Stimulated activated naive CD8-positive, alpha-beta T cell treated with anti-CD3 and anti-CD28 coated beads, Interleukin-15, Interleukin-2, amounts not matched to agents 100 ng/mL and 50 ng/mL, for 24 hours (primary cell): ENCODE measurements at regions not wholly inside any gene's neighbourhood (a gene's known extent, or its start where the extent isn't known, plus 50 kb on each side); places are given as distances from the start of the nearest gene placed in this dataset.
"Not testable (repeated sequence)": the region's sequence is repeated elsewhere in the genome, so short reads cannot be mapped to it uniquely, and the experiment has no call there.

Source experiments
- H3K27ac Mint-ChIP-seq: one replicate; pipeline ENCODE4 v1.8.0; 2021; ENCODE audit warnings: mild to moderate bottlenecking, mixed read lengths
- H3K27me3 Mint-ChIP-seq: one replicate; pipeline ENCODE4 v1.8.0; 2021; ENCODE audit warnings: mixed read lengths
- H3K36me3 Mint-ChIP-seq: one replicate; pipeline ENCODE4 v1.8.0; 2021; ENCODE audit warnings: low read depth, mixed read lengths
- H3K4me1 Mint-ChIP-seq: one replicate; pipeline ENCODE4 v1.8.0; 2021; ENCODE audit warnings: low read depth, mixed read lengths
- H3K4me3 Mint-ChIP-seq: one replicate; pipeline ENCODE4 v1.8.0; 2021; ENCODE audit warnings: mild to moderate bottlenecking, mixed read lengths
- H3K9me3 Mint-ChIP-seq: one replicate; pipeline ENCODE4 v1.8.0; 2021; ENCODE audit warnings: mixed read lengths

GRCh38 chr2:236454076-236454475 is 115.5 kb upstream of the ACKR3 start:
- Mint-ChIP-seq H3K4me1 (peaks cover 2% of the 10 kb centered on the region), H3K4me3 (no peak overlapping the region), H3K27me3 (peaks cover 3% of the 10 kb centered on the region), H3K36me3 (peaks cover 5% of the 10 kb centered on the region), H3K9me3 (peaks cover 8% of the 10 kb centered on the region), H3K27ac (no peak overlapping the region)

- H3K4me3 Mint-ChIP-seq = no peak overlapping the region
- no peaks in the 10 kb centered on the region for H3K4me1 Mint-ChIP-seq
- peaks cover 3% of the 10 kb centered on the region for H3K27me3 Mint-ChIP-seq
- H3K36me3 Mint-ChIP-seq = peaks cover 5% of the 10 kb centered on the region
- peaks cover 8% of the 10 kb centered on the region for H3K9me3 Mint-ChIP-seq
- no peak overlapping the region for H3K27ac Mint-ChIP-seq
Observed at GRCh38 chr2:236459393-236459792, 110.2 kb upstream of the ACKR3 start.

GRCh38 chr2:236464140-236464539 is 105.5 kb upstream of the ACKR3 start:
- Mint-ChIP-seq H3K27me3 (peaks cover 3% of the 10 kb centered on the region), H3K36me3 (peaks cover 4% of the 10 kb centered on the region), H3K4me1 (no peaks in the 10 kb centered on the region), H3K27ac (no peak overlapping the region), H3K9me3 (peaks cover 19% of the 10 kb centered on the region), H3K4me3 (no peak overlapping the region)

GRCh38 chr2:236472720-236473495 is 96.7 kb upstream of the ACKR3 start:
- Mint-ChIP-seq H3K27me3 (peaks cover 7% of the 10 kb centered on the region), H3K36me3 (no peaks in the 10 kb centered on the region), H3K4me1 (no peaks in the 10 kb centered on the region), H3K4me3 (no peak overlapping the region), H3K27ac (no peak overlapping the region), H3K9me3 (peaks cover 8% of the 10 kb centered on the region)

- H3K27me3 Mint-ChIP-seq = peaks cover 9% of the 10 kb centered on the region
- no peaks in the 10 kb centered on the region for H3K4me1 Mint-ChIP-seq
- H3K4me3 Mint-ChIP-seq = no peak overlapping the region
- peaks cover 8% of the 10 kb centered on the region for H3K9me3 Mint-ChIP-seq
- no peaks in the 10 kb centered on the region for H3K36me3 Mint-ChIP-seq
- no peak overlapping the region for H3K27ac Mint-ChIP-seq
Observed at GRCh38 chr2:236473691-236474090, 95.9 kb upstream of the ACKR3 start.

- no peak overlapping the region for H3K27ac Mint-ChIP-seq
- H3K27me3 Mint-ChIP-seq = peaks cover 12% of the 10 kb centered on the region
- no peak overlapping the region for H3K4me3 Mint-ChIP-seq
- H3K4me1 Mint-ChIP-seq = no peaks in the 10 kb centered on the region
- H3K9me3 Mint-ChIP-seq = peaks cover 23% of the 10 kb centered on the region
- peaks cover 11% of the 10 kb centered on the region for H3K36me3 Mint-ChIP-seq
Observed at GRCh38 chr2:236479814-236480213, 89.8 kb upstream of the ACKR3 start.

GRCh38 chr2:236483102-236483501 is 86.5 kb upstream of the ACKR3 start:
- peaks cover 10% of the 10 kb centered on the region for H3K27me3 Mint-ChIP-seq
- H3K4me1 Mint-ChIP-seq = no peaks in the 10 kb centered on the region
- no peak overlapping the region for H3K27ac Mint-ChIP-seq
- peaks cover 11% of the 10 kb centered on the region for H3K36me3 Mint-ChIP-seq
- peaks cover 15% of the 10 kb centered on the region for H3K9me3 Mint-ChIP-seq
- no peak overlapping the region for H3K4me3 Mint-ChIP-seq

GRCh38 chr2:236485519-236485918 is 84.1 kb upstream of the ACKR3 start:
- peaks cover 3% of the 10 kb centered on the region for H3K9me3 Mint-ChIP-seq
- H3K4me3 Mint-ChIP-seq = no peak overlapping the region
- no peak overlapping the region for H3K27ac Mint-ChIP-seq
- H3K27me3 Mint-ChIP-seq = peaks cover 10% of the 10 kb centered on the region
- no peaks in the 10 kb centered on the region for H3K4me1 Mint-ChIP-seq
- peaks cover 4% of the 10 kb centered on the region for H3K36me3 Mint-ChIP-seq

GRCh38 chr2:236489083-236489482 is 80.5 kb upstream of the ACKR3 start:
- H3K4me1 Mint-ChIP-seq, H3K27ac Mint-ChIP-seq, H3K9me3 Mint-ChIP-seq, H3K4me3 Mint-ChIP-seq, H3K36me3 Mint-ChIP-seq: not testable (repeated sequence)
- peaks cover 10% of the 10 kb centered on the region for H3K27me3 Mint-ChIP-seq

- no peaks in the 10 kb centered on the region for H3K36me3 Mint-ChIP-seq
- no peaks in the 10 kb centered on the region for H3K9me3 Mint-ChIP-seq
- H3K4me3 Mint-ChIP-seq = no peak overlapping the region
- H3K27ac Mint-ChIP-seq = no peak overlapping the region
- H3K4me1 Mint-ChIP-seq = no peaks in the 10 kb centered on the region
- H3K27me3 Mint-ChIP-seq = peaks cover 7% of the 10 kb centered on the region
Observed at GRCh38 chr2:236489895-236490404, 79.7 kb upstream of the ACKR3 start.

- Mint-ChIP-seq H3K4me1 (no peaks in the 10 kb centered on the region), H3K27me3 (no peaks in the 10 kb centered on the region), H3K4me3 (no peak overlapping the region), H3K27ac (no peak overlapping the region), H3K36me3 (no peaks in the 10 kb centered on the region), H3K9me3 (no peaks in the 10 kb centered on the region)
Observed at GRCh38 chr2:236496340-236496739, 73.3 kb upstream of the ACKR3 start.

GRCh38 chr2:236498369-236498768 is 71.3 kb upstream of the ACKR3 start:
- H3K27me3 Mint-ChIP-seq = no peaks in the 10 kb centered on the region
- no peaks in the 10 kb centered on the region for H3K4me1 Mint-ChIP-seq
- no peak overlapping the region for H3K27ac Mint-ChIP-seq
- H3K36me3 Mint-ChIP-seq = no peaks in the 10 kb centered on the region
- no peak overlapping the region for H3K4me3 Mint-ChIP-seq
- no peaks in the 10 kb centered on the region for H3K9me3 Mint-ChIP-seq

- Mint-ChIP-seq H3K27me3 (peaks cover 6% of the 10 kb centered on the region), H3K36me3 (no peaks in the 10 kb centered on the region), H3K9me3 (no peaks in the 10 kb centered on the region), H3K4me1 (no peaks in the 10 kb centered on the region), H3K27ac (no peak overlapping the region), H3K4me3 (no peak overlapping the region)
Observed at GRCh38 chr2:236499691-236500578, 69.7 kb upstream of the ACKR3 start.

GRCh38 chr2:236501026-236501425 is 68.6 kb upstream of the ACKR3 start:
- Mint-ChIP-seq H3K27me3 (peaks cover 11% of the 10 kb centered on the region), H3K4me1 (no peaks in the 10 kb centered on the region), H3K4me3 (no peak overlapping the region), H3K9me3 (no peaks in the 10 kb centered on the region), H3K36me3 (no peaks in the 10 kb centered on the region), H3K27ac (no peak overlapping the region)

- no peaks in the 10 kb centered on the region for H3K36me3 Mint-ChIP-seq
- no peaks in the 10 kb centered on the region for H3K9me3 Mint-ChIP-seq
- no peak overlapping the region for H3K27ac Mint-ChIP-seq
- peaks cover 16% of the 10 kb centered on the region for H3K27me3 Mint-ChIP-seq
- no peak overlapping the region for H3K4me3 Mint-ChIP-seq
- no peaks in the 10 kb centered on the region for H3K4me1 Mint-ChIP-seq
Observed at GRCh38 chr2:236501531-236501930, 68.1 kb upstream of the ACKR3 start.
